ENCODE measurements at regions not wholly inside any gene's neighbourhood (a gene's known extent, or its start where the extent isn't known, plus 50 kb on each side); places are given as distances from the start of the nearest gene placed in this dataset.

DNA sequence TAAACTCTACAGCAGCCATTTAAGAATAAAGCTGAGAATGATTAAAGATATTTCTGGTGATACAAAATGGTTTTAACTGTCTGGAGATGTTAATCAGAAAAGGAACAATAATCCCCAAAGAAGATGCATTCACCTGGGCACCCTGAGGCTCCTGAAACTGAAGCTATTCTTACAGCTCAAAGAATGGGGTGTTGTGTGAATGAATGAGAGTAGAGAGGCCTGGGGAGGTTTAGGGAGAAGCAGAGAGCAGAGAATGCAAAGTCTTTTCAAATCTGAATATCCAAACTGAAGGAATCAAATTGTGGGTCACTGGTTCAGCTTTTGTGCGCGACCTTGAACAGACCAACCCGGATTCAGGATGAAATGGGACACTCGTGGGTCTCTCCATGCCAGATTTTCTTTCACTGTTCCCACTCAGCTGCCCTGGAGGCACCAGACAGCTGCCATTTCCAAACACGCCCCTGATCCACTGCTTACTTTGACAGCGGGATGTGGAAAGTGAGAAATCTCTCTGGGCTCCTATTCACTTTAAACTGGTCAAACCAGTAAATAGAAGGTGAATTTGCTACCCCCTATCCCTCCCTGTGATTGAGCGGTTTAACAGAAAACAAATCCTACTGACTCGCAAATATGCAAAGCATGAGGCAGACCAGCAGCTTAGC lies 485.5 kb upstream of the THBS1 start:
- TF ChIP-seq, protein P1, sequence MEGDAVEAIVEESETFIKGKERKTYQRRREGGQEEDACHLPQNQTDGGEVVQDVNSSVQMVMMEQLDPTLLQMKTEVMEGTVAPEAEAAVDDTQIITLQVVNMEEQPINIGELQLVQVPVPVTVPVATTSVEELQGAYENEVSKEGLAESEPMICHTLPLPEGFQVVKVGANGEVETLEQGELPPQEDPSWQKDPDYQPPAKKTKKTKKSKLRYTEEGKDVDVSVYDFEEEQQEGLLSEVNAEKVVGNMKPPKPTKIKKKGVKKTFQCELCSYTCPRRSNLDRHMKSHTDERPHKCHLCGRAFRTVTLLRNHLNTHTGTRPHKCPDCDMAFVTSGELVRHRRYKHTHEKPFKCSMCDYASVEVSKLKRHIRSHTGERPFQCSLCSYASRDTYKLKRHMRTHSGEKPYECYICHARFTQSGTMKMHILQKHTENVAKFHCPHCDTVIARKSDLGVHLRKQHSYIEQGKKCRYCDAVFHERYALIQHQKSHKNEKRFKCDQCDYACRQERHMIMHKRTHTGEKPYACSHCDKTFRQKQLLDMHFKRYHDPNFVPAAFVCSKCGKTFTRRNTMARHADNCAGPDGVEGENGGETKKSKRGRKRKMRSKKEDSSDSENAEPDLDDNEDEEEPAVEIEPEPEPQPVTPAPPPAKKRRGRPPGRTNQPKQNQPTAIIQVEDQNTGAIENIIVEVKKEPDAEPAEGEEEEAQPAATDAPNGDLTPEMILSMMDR (IDR thresholded peaks at IDR 0.05; ENCODE audit: extremely low read depth in 1 of 2, insufficient read depth in 1 of 2, low read depth in 1 of 2, low read length in 2 of 2), result no peak
- TF ChIP-seq EZH2 (IDR thresholded peaks at IDR 0.05; ENCODE audit: borderline replicate concordance, low read depth, low read length, severe bottlenecking) (no peak), POLR2A (IDR thresholded peaks at IDR 0.05; ENCODE audit: low read depth, low read length) (no peak)
- TF ChIP-seq, protein P2, sequence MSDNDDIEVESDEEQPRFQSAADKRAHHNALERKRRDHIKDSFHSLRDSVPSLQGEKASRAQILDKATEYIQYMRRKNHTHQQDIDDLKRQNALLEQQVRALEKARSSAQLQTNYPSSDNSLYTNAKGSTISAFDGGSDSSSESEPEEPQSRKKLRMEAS (IDR thresholded peaks at IDR 0.05; ENCODE audit: insufficient read depth, insufficient read length), result no peak

Data from endothelial cell of umbilical vein (primary cell).